Adrenal gland (tissue), 9 donors: ENCODE measurements at regions not wholly inside any gene's neighbourhood (a gene's known extent, or its start where the extent isn't known, plus 50 kb on each side); places are given as distances from the start of the nearest gene placed in this dataset.

Experiments used
- DNase-seq, 7 donors: peaks; one replicate each; pipeline ENCODE4 v3.0.0-alpha.2; 2019 to 2020
- H3K27ac ChIP-seq, 5 donors: fragments of 200-600 bp; sonication (generic) in 4 of 5; 1 replicate in 3 of 5; 2 replicates in 2 of 5; pipeline versions ENCODE4 v1.5.1 to v1.8.0; 2016 to 2020; ENCODE audit warnings: mild to moderate bottlenecking in 1 of 5
- H3K27me3 ChIP-seq: fragments of 200-600 bp; 2 replicates; pipeline ENCODE4 v1.8.0; 2021
- H3K36me3 ChIP-seq, 2 donors: fragments of 200-600 bp; replicated peaks in 1 of 2; 1 replicate in 1 of 2; 2 replicates in 1 of 2; pipeline versions ENCODE4 v1.5.1 to v1.8.0; 2018 to 2022
- H3K4me1 ChIP-seq, 2 donors: fragments of 200-600 bp; replicated peaks in 1 of 2; 1 replicate in 1 of 2; 2 replicates in 1 of 2; pipeline versions ENCODE4 v1.5.1 to v1.8.0; 2018 to 2021
- H3K4me3 ChIP-seq, 4 donors: fragments of 200-600 bp; sonication (generic) in 3 of 4; one replicate each; pipeline ENCODE4 v1.5.1; 2016 to 2018
- H3K9me3 ChIP-seq, 3 donors: fragments of 200-600 bp; sonication (generic) in 1 of 3; replicated peaks in 1 of 3; 1 replicate in 2 of 3; 2 replicates in 1 of 3; pipeline versions ENCODE4 v1.5.1 to v1.8.0; 2016 to 2021
- POLR2A ChIP-seq, 2 donors: fragments of 450-650 bp; IDR thresholded peaks; one replicate each; pipeline ENCODE4 v1.6.1; 2017; ENCODE audit warnings: antibody characterized with exemption in 2 of 2, mild to moderate bottlenecking in 2 of 2, moderate library complexity in 1 of 2
- WGBS, 4 donors: extraction: QIAGEN DNeasy Blood & Tissue Kit in 2 of 4; methylation state at CpG; one replicate each; pipeline versions ENCODE4 v1.1.5 to v1.1.7; 2013 to 2017; 5-methylcytosine and 5-hydroxymethylcytosine counted together
- intact Hi-C, 2 donors: fragments of 100-400 bp; cut with DNase I; formaldehyde crosslinking; loops; one replicate each; pipeline versions ENCODE4 v1.14.1 to v1.15.0; 2022 to 2023
- TF ChIP-seq, protein P1 (sequence below), 6 experiments: fragments of 450-650 bp in 4 of 6; fragments of 200-600 bp in 2 of 6; sonication (generic) in 1 of 6; IDR thresholded peaks; 1 replicate in 5 of 6; 2 replicates in 1 of 6; pipeline versions ENCODE4 v1.5.1 to v1.8.0; 2016 to 2021; ENCODE audit warnings: antibody characterized with exemption in 6 of 6, mild to moderate bottlenecking in 2 of 6, moderate library complexity in 1 of 6
- donor health status: healthy with polysubstance abuse.
- donor health status: Bipolar disorder and iron deficiency.
- donor health status: DM: yes; HTN: yes; CAD: no.
- donor health status: DM: no; HTN: no; CAD: no.
- donor health status: DM: no; HTN: no; CAD: no.

DNA sequence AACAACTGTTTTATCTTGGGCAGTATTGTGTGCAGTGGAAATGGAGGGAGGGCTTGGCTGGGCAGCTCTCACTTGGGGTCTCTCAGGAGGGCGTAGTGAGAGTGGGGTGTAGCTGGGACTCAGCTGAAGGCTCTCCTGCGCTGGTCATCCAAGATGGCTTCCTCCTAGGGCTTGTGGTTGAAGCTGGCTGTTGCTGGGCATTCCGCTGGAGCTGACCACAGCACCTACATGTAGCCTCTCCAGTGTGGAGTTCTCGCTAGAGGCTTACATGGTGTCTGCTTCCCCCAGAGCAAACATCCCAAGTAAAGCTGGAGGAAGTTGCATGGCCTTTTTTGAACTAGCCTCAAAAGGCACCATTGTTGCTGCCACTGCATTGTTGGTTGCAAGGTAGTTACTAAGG is 344.1 kb upstream of the MARCKS start:
- no peak for DNase-seq

DNA sequence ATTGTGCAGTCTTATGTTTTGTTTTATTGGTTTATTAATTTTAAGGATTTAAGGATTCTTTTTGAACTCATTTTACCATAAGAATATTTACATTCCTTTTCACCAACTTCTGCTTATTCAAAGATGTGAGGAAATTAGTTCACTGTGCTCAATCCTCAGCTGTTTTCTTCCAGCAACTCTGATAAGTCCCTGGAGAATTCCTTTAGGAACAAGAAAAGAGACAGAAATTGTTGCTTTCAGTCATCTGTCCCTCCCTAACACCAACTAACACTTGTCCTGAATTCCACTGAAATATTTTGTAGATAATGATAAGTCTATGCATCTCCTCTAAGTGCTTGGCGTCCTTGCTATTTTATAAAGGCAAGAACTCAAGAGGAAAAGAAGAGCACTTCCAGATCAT is 334.8 kb upstream of the MARCKS start:
- H3K9me3 ChIP-seq = no peaks in the 10 kb centered on the region
- TF ChIP-seq POLR2A (IDR thresholded peaks at IDR 0.05) = no peak
- TF ChIP-seq, protein P1, sequence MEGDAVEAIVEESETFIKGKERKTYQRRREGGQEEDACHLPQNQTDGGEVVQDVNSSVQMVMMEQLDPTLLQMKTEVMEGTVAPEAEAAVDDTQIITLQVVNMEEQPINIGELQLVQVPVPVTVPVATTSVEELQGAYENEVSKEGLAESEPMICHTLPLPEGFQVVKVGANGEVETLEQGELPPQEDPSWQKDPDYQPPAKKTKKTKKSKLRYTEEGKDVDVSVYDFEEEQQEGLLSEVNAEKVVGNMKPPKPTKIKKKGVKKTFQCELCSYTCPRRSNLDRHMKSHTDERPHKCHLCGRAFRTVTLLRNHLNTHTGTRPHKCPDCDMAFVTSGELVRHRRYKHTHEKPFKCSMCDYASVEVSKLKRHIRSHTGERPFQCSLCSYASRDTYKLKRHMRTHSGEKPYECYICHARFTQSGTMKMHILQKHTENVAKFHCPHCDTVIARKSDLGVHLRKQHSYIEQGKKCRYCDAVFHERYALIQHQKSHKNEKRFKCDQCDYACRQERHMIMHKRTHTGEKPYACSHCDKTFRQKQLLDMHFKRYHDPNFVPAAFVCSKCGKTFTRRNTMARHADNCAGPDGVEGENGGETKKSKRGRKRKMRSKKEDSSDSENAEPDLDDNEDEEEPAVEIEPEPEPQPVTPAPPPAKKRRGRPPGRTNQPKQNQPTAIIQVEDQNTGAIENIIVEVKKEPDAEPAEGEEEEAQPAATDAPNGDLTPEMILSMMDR (IDR thresholded peaks at IDR 0.05) = no peak
- no peaks in the 10 kb centered on the region for H3K4me1 ChIP-seq
- no peak overlapping the region for H3K27ac ChIP-seq
- no peaks in the 10 kb centered on the region for H3K36me3 ChIP-seq
- 63 to 95% (median 81%) methylated on average over 1 of the region's 1 CpG for WGBS, 4 donors
- no peak for DNase-seq
- intact Hi-C loops = no loop called here
- no peaks in the 10 kb centered on the region for H3K27me3 ChIP-seq
- no peak overlapping the region for H3K4me3 ChIP-seq

More for the DNA sequence above, 344.1 kb upstream of the MARCKS start:
- Histone ChIP-seq H3K4me1 (no peaks in the 10 kb centered on the region), H3K9me3 (no peaks in the 10 kb centered on the region), H3K4me3 (no peak overlapping the region), H3K27me3 (no peaks in the 10 kb centered on the region), H3K36me3 (no peaks in the 10 kb centered on the region), H3K27ac (no peak overlapping the region)
- intact Hi-C loops = no loop called here
- 91 to 95% (median 93%) methylated on average over 2 to 4 of the region's 4 CpGs for WGBS, 4 donors
- no peak for TF ChIP-seq POLR2A (IDR thresholded peaks at IDR 0.05)
- TF ChIP-seq, protein P1 (IDR thresholded peaks at IDR 0.05) = no peak

DNA sequence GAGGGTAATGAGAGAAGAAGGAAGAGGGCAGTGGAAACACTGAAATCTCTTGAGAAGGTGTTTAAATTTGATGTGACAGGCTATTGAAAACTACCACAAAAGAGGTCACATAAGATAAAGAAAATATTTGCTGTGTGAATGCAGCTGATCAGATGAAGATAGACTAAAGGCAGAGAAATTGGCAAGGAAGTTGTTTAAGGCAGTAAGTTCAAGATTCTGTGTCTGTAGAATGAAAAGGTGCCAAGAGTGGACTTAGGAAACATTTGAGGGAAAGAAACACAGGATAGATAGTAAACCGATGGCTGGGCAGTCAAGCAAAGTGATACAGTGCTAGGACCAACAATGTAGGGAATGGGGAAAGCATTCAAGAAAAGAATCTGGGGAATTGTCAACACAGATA is 332.3 kb upstream of the MARCKS start:
- 53 to 69% (median 58%) methylated on average over 1 of the region's 1 CpG for WGBS, 4 donors
- intact Hi-C loops = no loop called here

DNA sequence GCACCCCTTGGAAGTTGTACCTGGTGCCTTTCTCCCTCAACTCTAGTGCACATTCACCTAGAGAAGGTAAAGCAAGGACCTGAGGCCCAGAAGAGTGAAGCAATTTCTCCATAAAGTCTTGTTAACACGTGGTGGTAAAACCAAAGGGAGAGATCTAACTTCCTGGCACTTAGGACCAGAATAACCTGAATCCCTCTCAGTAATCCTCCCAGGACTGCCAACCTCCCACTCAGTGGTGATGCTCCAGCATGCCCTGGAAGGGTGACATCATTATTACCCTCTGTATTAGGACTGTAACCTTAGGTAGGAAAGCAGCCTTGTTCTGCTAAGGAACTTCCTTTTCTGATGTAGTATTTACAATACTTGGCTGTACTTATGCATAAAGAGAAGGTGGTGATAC is 330.6 kb upstream of the MARCKS start:
- no peak for TF ChIP-seq POLR2A (IDR thresholded peaks at IDR 0.05)
- TF ChIP-seq, protein P1 (IDR thresholded peaks at IDR 0.05) = no peak
- H3K27ac ChIP-seq = no peak overlapping the region
- no peaks in the 10 kb centered on the region for H3K4me1 ChIP-seq
- no peak for DNase-seq
- intact Hi-C loops = no loop called here
- H3K9me3 ChIP-seq = no peaks in the 10 kb centered on the region
- H3K27me3 ChIP-seq = no peaks in the 10 kb centered on the region
- no peak overlapping the region for H3K4me3 ChIP-seq
- WGBS, 4 donors = 64 to 93% (median 74%) methylated on average over 1 of the region's 1 CpG
- no peaks in the 10 kb centered on the region for H3K36me3 ChIP-seq

More for the DNA sequence above, 332.3 kb upstream of the MARCKS start:
- no peak overlapping the region for H3K27ac ChIP-seq
- no peak for DNase-seq
- no peak for TF ChIP-seq POLR2A (IDR thresholded peaks at IDR 0.05)
- TF ChIP-seq, protein P1 (IDR thresholded peaks at IDR 0.05) = no peak
- no peaks in the 10 kb centered on the region for H3K36me3 ChIP-seq
- H3K4me3 ChIP-seq = no peak overlapping the region
- H3K4me1 ChIP-seq = no peaks in the 10 kb centered on the region
- H3K27me3 ChIP-seq = no peaks in the 10 kb centered on the region
- no peaks in the 10 kb centered on the region for H3K9me3 ChIP-seq
